Mammary epithelial cell (primary cell): ENCODE measurements at regions not wholly inside any gene's neighbourhood (a gene's known extent, or its start where the extent isn't known, plus 50 kb on each side); places are given as distances from the start of the nearest gene placed in this dataset.

Experiments
- EZH2 ChIP-seq: IDR thresholded peaks from 2 replicates; pipeline ENCODE4 v1.6.1; 2012; ENCODE audit warnings: low read length, inconsistent platforms, borderline replicate concordance
- TF ChIP-seq, protein P1 (sequence below), 2 donors: IDR thresholded peaks in 1 of 2; conservative IDR thresholded peaks in 1 of 2; 2 replicates each; pipeline ENCODE4 v1.5.1; 2011 to 2012; ENCODE audit warnings: inconsistent platforms in 2 of 2, low read length in 2 of 2, mild to moderate bottlenecking in 2 of 2, control low read depth in 1 of 2, low read depth in 1 of 2; ENCODE audit not compliant: insufficient read depth in 1 of 2; ENCODE audit errors: extremely low read depth in 1 of 2

DNA sequence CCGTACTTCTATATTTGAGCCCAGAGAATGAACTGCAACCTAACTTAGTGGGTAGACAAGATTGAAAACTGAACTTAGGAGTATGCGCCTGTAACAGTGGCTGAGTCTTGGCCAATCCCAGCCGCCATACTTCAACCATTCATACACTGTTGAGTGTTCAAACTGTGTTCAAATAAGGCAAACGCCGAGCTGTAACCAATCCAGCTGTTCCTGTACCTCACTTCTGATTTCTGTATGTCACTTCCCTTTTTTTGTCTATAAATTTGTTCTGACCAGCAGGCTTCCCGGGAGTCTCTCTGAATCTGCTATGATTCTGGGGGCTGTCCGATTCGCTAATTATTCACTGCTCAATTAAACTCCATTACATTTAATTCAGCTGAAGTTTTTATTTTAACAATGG lies 58.6 kb upstream of the TPM1 start:
- TF ChIP-seq, protein P1, sequence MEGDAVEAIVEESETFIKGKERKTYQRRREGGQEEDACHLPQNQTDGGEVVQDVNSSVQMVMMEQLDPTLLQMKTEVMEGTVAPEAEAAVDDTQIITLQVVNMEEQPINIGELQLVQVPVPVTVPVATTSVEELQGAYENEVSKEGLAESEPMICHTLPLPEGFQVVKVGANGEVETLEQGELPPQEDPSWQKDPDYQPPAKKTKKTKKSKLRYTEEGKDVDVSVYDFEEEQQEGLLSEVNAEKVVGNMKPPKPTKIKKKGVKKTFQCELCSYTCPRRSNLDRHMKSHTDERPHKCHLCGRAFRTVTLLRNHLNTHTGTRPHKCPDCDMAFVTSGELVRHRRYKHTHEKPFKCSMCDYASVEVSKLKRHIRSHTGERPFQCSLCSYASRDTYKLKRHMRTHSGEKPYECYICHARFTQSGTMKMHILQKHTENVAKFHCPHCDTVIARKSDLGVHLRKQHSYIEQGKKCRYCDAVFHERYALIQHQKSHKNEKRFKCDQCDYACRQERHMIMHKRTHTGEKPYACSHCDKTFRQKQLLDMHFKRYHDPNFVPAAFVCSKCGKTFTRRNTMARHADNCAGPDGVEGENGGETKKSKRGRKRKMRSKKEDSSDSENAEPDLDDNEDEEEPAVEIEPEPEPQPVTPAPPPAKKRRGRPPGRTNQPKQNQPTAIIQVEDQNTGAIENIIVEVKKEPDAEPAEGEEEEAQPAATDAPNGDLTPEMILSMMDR (conservative IDR thresholded peaks at IDR 0.05 in 1 of 2, IDR thresholded peaks at IDR 0.05 in 1 of 2; ENCODE audit: extremely low read depth in 1 of 2, insufficient read depth in 1 of 2, low read depth in 1 of 2, low read length in 2 of 2): no peak
- no peak for TF ChIP-seq EZH2
